Karpas-422 (cell line): ENCODE measurements at regions not wholly inside any gene's neighbourhood (a gene's known extent, or its start where the extent isn't known, plus 50 kb on each side); places are given as distances from the start of the nearest gene placed in this dataset.
A peak's percentile ranks its signal among the peaks of the same experiment; 100 is the strongest.

Experiments
- DNase-seq: peaks from one replicate; pipeline ENCODE4 v3.0.0-alpha.2; 2015
- H2AFZ ChIP-seq: fragments of 200-600 bp; sonication (generic); 2 replicates; pipeline ENCODE4 v1.6.1; 2014; ENCODE audit warnings: antibody characterized with exemption, low read length, mixed read lengths
- H3K27ac ChIP-seq: fragments of 200-600 bp; sonication (generic); 2 replicates; pipeline ENCODE4 v1.5.1; 2014; ENCODE audit warnings: mild to moderate bottlenecking, low read length, moderate library complexity
- H3K27me3 ChIP-seq: fragments of 200-600 bp; sonication (generic); 2 replicates; pipeline ENCODE4 v1.6.1; 2014; ENCODE audit warnings: low read length, mixed read lengths
- H3K36me3 ChIP-seq: fragments of 200-600 bp; sonication (generic); 2 replicates; pipeline ENCODE4 v1.6.1; 2014; ENCODE audit warnings: low read length, mixed read lengths; ENCODE audit not compliant: insufficient read depth
- H3K4me1 ChIP-seq: fragments of 200-600 bp; sonication (generic); 2 replicates; pipeline ENCODE4 v1.6.1; 2014; ENCODE audit warnings: mild to moderate bottlenecking, low read length, mixed read lengths
- H3K4me2 ChIP-seq: fragments of 200-600 bp; sonication (generic); 2 replicates; pipeline ENCODE4 v1.6.1; 2014; ENCODE audit warnings: low read length, low read depth, mild to moderate bottlenecking; ENCODE audit not compliant: poor library complexity, severe bottlenecking
- H3K4me3 ChIP-seq: fragments of 200-600 bp; sonication (generic); 2 replicates; pipeline ENCODE4 v1.5.1; 2014; ENCODE audit warnings: mild to moderate bottlenecking, antibody characterized with exemption, low read length, mixed read lengths
- H3K79me2 ChIP-seq: fragments of 200-600 bp; sonication (generic); 2 replicates; pipeline ENCODE4 v1.6.1; 2014; ENCODE audit warnings: mild to moderate bottlenecking, low read length, mixed read lengths
- H3K9ac ChIP-seq: fragments of 200-600 bp; sonication (generic); 2 replicates; pipeline ENCODE4 v1.6.0; 2014; ENCODE audit warnings: low read length
- H3K9me2 ChIP-seq: fragments of 200-600 bp; sonication (generic), shearing (Covaris generic); replicated peaks from 2 replicates; pipeline ENCODE4 v1.6.0; 2014; ENCODE audit warnings: mild to moderate bottlenecking, low read length, moderate library complexity; ENCODE audit not compliant: insufficient read depth
- H3K9me3 ChIP-seq: fragments of 300-700, 200-600 bp; sonication (generic); 2 replicates; pipeline ENCODE4 v1.6.1; 2014; ENCODE audit warnings: low read length, mixed read lengths
- H4K20me1 ChIP-seq: fragments of 200-600 bp; sonication (generic); 2 replicates; pipeline ENCODE4 v1.6.1; 2014; ENCODE audit warnings: mild to moderate bottlenecking, antibody characterized with exemption, low read length, low read depth; ENCODE audit not compliant: insufficient read depth

- Histone ChIP-seq H3K9me2 (no peaks in the 10 kb centered on the region), H3K9ac (no peak overlapping the region), H3K79me2 (no peaks in the 10 kb centered on the region), H3K9me3 (peaks cover 44% of the 10 kb centered on the region), H2AFZ (no peak overlapping the region), H3K27me3 (no peaks in the 10 kb centered on the region), H4K20me1 (no peaks in the 10 kb centered on the region), H3K4me2 (no peak overlapping the region), H3K4me1 (no peaks in the 10 kb centered on the region), H3K4me3 (no peak overlapping the region), H3K36me3 (no peaks in the 10 kb centered on the region), H3K27ac (no peak overlapping the region)
- DNase-seq, result no peak
Measured at GRCh38 chr5:3796736-3797135, 201.1 kb downstream of the IRX1 start.

GRCh38 chr5:3801967-3802366 lies 206.3 kb downstream of the IRX1 start:
- no peak overlapping the region for H3K4me3 ChIP-seq
- H2AFZ ChIP-seq, result no peak overlapping the region
- no peaks in the 10 kb centered on the region for H4K20me1 ChIP-seq
- no peaks in the 10 kb centered on the region for H3K4me1 ChIP-seq
- no peaks in the 10 kb centered on the region for H3K27me3 ChIP-seq
- H3K79me2 ChIP-seq, result no peaks in the 10 kb centered on the region
- H3K4me2 ChIP-seq, result no peak overlapping the region
- no peak overlapping the region for H3K27ac ChIP-seq
- no peak for DNase-seq
- peaks cover 34% of the 10 kb centered on the region for H3K9me3 ChIP-seq
- H3K9me2 ChIP-seq, result no peaks in the 10 kb centered on the region
- H3K36me3 ChIP-seq, result no peaks in the 10 kb centered on the region
- no peak overlapping the region for H3K9ac ChIP-seq

- Histone ChIP-seq H3K36me3 (no peaks in the 10 kb centered on the region), H3K4me2 (no peak overlapping the region), H2AFZ (no peak overlapping the region), H3K79me2 (no peaks in the 10 kb centered on the region), H3K9me3 (peaks cover 11% of the 10 kb centered on the region), H3K9ac (no peak overlapping the region), H3K9me2 (no peaks in the 10 kb centered on the region), H3K27me3 (no peaks in the 10 kb centered on the region), H4K20me1 (no peaks in the 10 kb centered on the region), H3K27ac (no peak overlapping the region), H3K4me3 (no peak overlapping the region), H3K4me1 (no peaks in the 10 kb centered on the region)
- no peak for DNase-seq
Measured at GRCh38 chr5:3809455-3809854, 213.8 kb downstream of the IRX1 start.

GRCh38 chr5:3811116-3811515 lies 215.5 kb downstream of the IRX1 start:
- Histone ChIP-seq H3K27me3 (no peaks in the 10 kb centered on the region), H3K4me3 (no peak overlapping the region), H3K27ac (no peak overlapping the region), H3K9me2 (no peaks in the 10 kb centered on the region), H2AFZ (no peak overlapping the region), H3K9me3 (peaks cover 17% of the 10 kb centered on the region), H3K4me2 (no peak overlapping the region), H3K36me3 (no peaks in the 10 kb centered on the region), H4K20me1 (no peaks in the 10 kb centered on the region), H3K9ac (no peak overlapping the region), H3K4me1 (no peaks in the 10 kb centered on the region), H3K79me2 (no peaks in the 10 kb centered on the region)
- DNase-seq, result no peak

- H3K36me3 ChIP-seq, result no peaks in the 10 kb centered on the region
- no peak for DNase-seq
- H3K27ac ChIP-seq, result no peak overlapping the region
- H3K4me1 ChIP-seq, result no peaks in the 10 kb centered on the region
- H3K9me2 ChIP-seq, result no peaks in the 10 kb centered on the region
- H3K4me3 ChIP-seq, result no peak overlapping the region
- no peak overlapping the region for H2AFZ ChIP-seq
- peaks cover 20% of the 10 kb centered on the region for H3K9me3 ChIP-seq
- H3K79me2 ChIP-seq, result no peaks in the 10 kb centered on the region
- no peak overlapping the region for H3K9ac ChIP-seq
- H3K4me2 ChIP-seq, result no peak overlapping the region
- H3K27me3 ChIP-seq, result no peaks in the 10 kb centered on the region
- no peaks in the 10 kb centered on the region for H4K20me1 ChIP-seq
Measured at GRCh38 chr5:3818624-3819023, 223.0 kb downstream of the IRX1 start.

GRCh38 chr5:3825531-3826451 lies 230.2 kb downstream of the IRX1 start:
- Histone ChIP-seq H2AFZ (no peak overlapping the region), H3K9me3 (peaks cover 12% of the 10 kb centered on the region), H3K36me3 (no peaks in the 10 kb centered on the region), H3K4me3 (no peak overlapping the region), H3K9me2 (no peaks in the 10 kb centered on the region), H3K4me2 (no peak overlapping the region), H3K4me1 (no peaks in the 10 kb centered on the region), H4K20me1 (no peaks in the 10 kb centered on the region), H3K9ac (no peak overlapping the region), H3K27ac (no peak overlapping the region), H3K27me3 (no peaks in the 10 kb centered on the region), H3K79me2 (no peaks in the 10 kb centered on the region)
- DNase-seq, result no peak

- no peak for DNase-seq
- Histone ChIP-seq H3K9me2 (no peaks in the 10 kb centered on the region), H3K9me3 (peaks cover 16% of the 10 kb centered on the region), H4K20me1 (no peaks in the 10 kb centered on the region), H2AFZ (no peak overlapping the region), H3K4me2 (no peak overlapping the region), H3K79me2 (no peaks in the 10 kb centered on the region), H3K4me3 (no peak overlapping the region), H3K27ac (no peak overlapping the region), H3K4me1 (no peaks in the 10 kb centered on the region), H3K27me3 (no peaks in the 10 kb centered on the region), H3K9ac (no peak overlapping the region), H3K36me3 (no peaks in the 10 kb centered on the region)
Measured at GRCh38 chr5:3827624-3828023, 232.0 kb downstream of the IRX1 start.

- H3K4me3 ChIP-seq, result no peak overlapping the region
- no peak overlapping the region for H3K27ac ChIP-seq
- no peaks in the 10 kb centered on the region for H3K9me2 ChIP-seq
- no peak for DNase-seq
- peaks cover 23% of the 10 kb centered on the region for H3K9me3 ChIP-seq
- H3K4me1 ChIP-seq, result no peaks in the 10 kb centered on the region
- no peaks in the 10 kb centered on the region for H3K79me2 ChIP-seq
- H3K36me3 ChIP-seq, result no peaks in the 10 kb centered on the region
- H3K4me2 ChIP-seq, result no peak overlapping the region
- no peak overlapping the region for H3K9ac ChIP-seq
- H2AFZ ChIP-seq, result 0 out of 2 replicates have a peak overlapping the region, but pooled peaks have one; percentile 20
- H4K20me1 ChIP-seq, result no peaks in the 10 kb centered on the region
- H3K27me3 ChIP-seq, result no peaks in the 10 kb centered on the region
Measured at GRCh38 chr5:3828761-3829160, 233.1 kb downstream of the IRX1 start.
